Right lobe of liver (tissue), 6 donors: ENCODE measurements at regions not wholly inside any gene's neighbourhood (a gene's known extent, or its start where the extent isn't known, plus 50 kb on each side); places are given as distances from the start of the nearest gene placed in this dataset.

Experiments used
- ATAC-seq, 4 donors: fragments of 200-7000 bp; cut with Tn5 transposase; one replicate each; pipeline ENCODE4 v1.9.1; 2020; ENCODE audit warnings: mild to moderate bottlenecking in 4 of 4, moderate library complexity in 4 of 4
- DNase-seq, 3 donors: peaks; one replicate each; pipeline ENCODE4 v3.0.0-alpha.2; 2020
- H3K27ac ChIP-seq, 3 donors: fragments of 200-600 bp; one replicate each; pipeline ENCODE4 v1.8.0; 2022
- H3K27me3 ChIP-seq, 2 donors: fragments of 200-600 bp; one replicate each; pipeline ENCODE4 v1.8.0; 2022
- H3K36me3 ChIP-seq, 4 donors: fragments of 200-600 bp; sonication (generic) in 1 of 4; one replicate each; pipeline versions ENCODE4 v1.5.1 to v1.8.0; 2017 to 2022; ENCODE audit warnings: control low read depth in 1 of 4
- H3K4me1 ChIP-seq, 4 donors: fragments of 200-600 bp; sonication (generic) in 1 of 4; one replicate each; pipeline versions ENCODE4 v1.5.1 to v1.8.0; 2017 to 2022; ENCODE audit warnings: control low read depth in 1 of 4
- H3K4me3 ChIP-seq, 3 donors: fragments of 200-600 bp; one replicate each; pipeline ENCODE4 v1.8.0; 2022
- H3K9me3 ChIP-seq, 4 donors: fragments of 200-600 bp; sonication (generic) in 1 of 4; one replicate each; pipeline versions ENCODE4 v1.5.1 to v1.8.0; 2017 to 2022; ENCODE audit warnings: control low read depth in 1 of 4
- CTCF ChIP-seq, 4 donors: fragments of 200-600 bp in 3 of 4; fragments of 450-650 bp in 1 of 4; IDR thresholded peaks; one replicate each; pipeline versions ENCODE4 v1.5.1 to v1.8.0; 2016 to 2022; ENCODE audit warnings: antibody characterized with exemption in 4 of 4, mild to moderate bottlenecking in 2 of 4
- POLR2A ChIP-seq: fragments of 450-650 bp; IDR thresholded peaks from one replicate; pipeline ENCODE4 v1.6.1; 2017; ENCODE audit warnings: antibody characterized with exemption, mild to moderate bottlenecking
- WGBS: methylation state at CpG from one replicate; pipeline ENCODE4 v1.1.6; 2018; ENCODE audit warnings: low coverage, low lambda C conversion rate; ENCODE audit not compliant: insufficient coverage; ENCODE audit errors: missing lambda C conversion rate; 5-methylcytosine and 5-hydroxymethylcytosine counted together
- intact Hi-C, 2 donors: fragments of 100-400 bp; cut with DNase I; formaldehyde crosslinking; loops; one replicate each; pipeline versions ENCODE4 v1.11.2 to v1.14.1; 2022
- donor health status: DM: no; HTN: yes; CAD: no.
- donor health status: DM: no; HTN: no; CAD: no.
- donor health status: DM: no; HTN: no; CAD: no.
- donor health status: DM: no; HTN: yes; CAD: no.
- donor health status: DM: no; HTN: yes; CAD: no.

GRCh38 chr1:221470000-221470698 lies 271.7 kb downstream of the DUSP10 start:
- Histone ChIP-seq H3K36me3 (no peaks in the 10 kb centered on the region), H3K27ac (no peak overlapping the region), H3K27me3 (no peaks in the 10 kb centered on the region), H3K9me3 (no peaks in the 10 kb centered on the region), H3K4me3 (no peak overlapping the region), H3K4me1 (no peaks in the 10 kb centered on the region)
- ATAC-seq (no peak), DNase-seq (no peak)
- no peak for TF ChIP-seq CTCF (IDR thresholded peaks at IDR 0.05)
- TF ChIP-seq POLR2A: no peak
- 64% methylated on average over 6 of the region's 6 CpGs for WGBS
- intact Hi-C loops: no loop called here

- Histone ChIP-seq H3K27ac (no peak overlapping the region), H3K4me1 (no peaks in the 10 kb centered on the region), H3K27me3 (no peaks in the 10 kb centered on the region), H3K9me3 (no peaks in the 10 kb centered on the region), H3K36me3 (no peaks in the 10 kb centered on the region), H3K4me3 (no peak overlapping the region)
- DNase-seq (no peak), ATAC-seq (no peak)
- intact Hi-C loops: no loop called here
- WGBS: 55% methylated on average over 8 of the region's 8 CpGs
- TF ChIP-seq CTCF (IDR thresholded peaks at IDR 0.05) (no peak), POLR2A (no peak)
Observed at GRCh38 chr1:221473411-221473810, 268.5 kb downstream of the DUSP10 start.

GRCh38 chr1:221477252-221477651 lies 264.6 kb downstream of the DUSP10 start:
- TF ChIP-seq CTCF (IDR thresholded peaks at IDR 0.05) (no peak), POLR2A (no peak)
- no peak for ATAC-seq
- H3K9me3 ChIP-seq: no peaks in the 10 kb centered on the region
- H3K27ac ChIP-seq: no peak overlapping the region
- no peak overlapping the region for H3K4me3 ChIP-seq
- WGBS: 96% methylated on average over 3 of the region's 3 CpGs
- H3K4me1 ChIP-seq: no peaks in the 10 kb centered on the region
- no peaks in the 10 kb centered on the region for H3K36me3 ChIP-seq
- intact Hi-C loops: no loop called here
- H3K27me3 ChIP-seq: no peaks in the 10 kb centered on the region
- DNase-seq: no peak

- no peak for TF ChIP-seq POLR2A
- TF ChIP-seq CTCF (IDR thresholded peaks at IDR 0.05): peak; percentile 53 to 74 (median 70)
- H3K4me3 ChIP-seq: no peak overlapping the region
- ATAC-seq (peak; percentile 89 to 100 (median 94)), DNase-seq (peak; percentile 56 to 61 (median 61))
- no peaks in the 10 kb centered on the region for H3K9me3 ChIP-seq
- WGBS: 22% methylated on average over 8 of the region's 8 CpGs
- no peak overlapping the region for H3K27ac ChIP-seq
- no peaks in the 10 kb centered on the region for H3K36me3 ChIP-seq
- H3K27me3 ChIP-seq: no peaks in the 10 kb centered on the region
- intact Hi-C loops: no loop called here
- no peaks in the 10 kb centered on the region for H3K4me1 ChIP-seq
Observed at GRCh38 chr1:221478050-221478949, 263.6 kb downstream of the DUSP10 start.
